K562 (cell line): ENCODE measurements at regions not wholly inside any gene's neighbourhood (a gene's known extent, or its start where the extent isn't known, plus 50 kb on each side); places are given as distances from the start of the nearest gene placed in this dataset.
A peak's percentile ranks its signal among the peaks of the same experiment; 100 is the strongest.

Experiments used
- AFF1 ChIP-seq, 2 experiments: fragments of 450-650 bp; IDR thresholded peaks; 2 replicates each; pipeline ENCODE4 v1.6.1; 2018; ENCODE audit warnings: mild to moderate bottlenecking in 2 of 2, low read depth in 1 of 2; ENCODE audit not compliant: partially characterized antibody in 2 of 2
- BCOR ChIP-seq: fragments of 450-650 bp; IDR thresholded peaks from 2 replicates; pipeline ENCODE4 v1.6.1; 2016
- CREBBP ChIP-seq: IDR thresholded peaks from one replicate; pipeline ENCODE4 v1.6.1; 2012; ENCODE audit warnings: low read depth, mild to moderate bottlenecking, control low read depth, inconsistent platforms, low read length
- EGR1 ChIP-seq: fragments of 450-650 bp; conservative IDR thresholded peaks from 2 replicates; pipeline ENCODE4 v1.6.1; 2017; ENCODE audit warnings: mild to moderate bottlenecking
- EP400 ChIP-seq: fragments of 450-650 bp; IDR thresholded peaks from 2 replicates; pipeline ENCODE4 v1.6.1; 2017; ENCODE audit warnings: antibody characterized with exemption, mild to moderate bottlenecking, moderate library complexity
- ESRRB ChIP-seq: fragments of 250-450 bp; sonication (Bioruptor Pico); IDR thresholded peaks from 2 replicates; pipeline ENCODE4 v1.5.0; 2020; ENCODE audit warnings: mild to moderate bottlenecking, moderate library complexity, borderline replicate concordance
- EZH2 ChIP-seq: IDR thresholded peaks from 2 replicates; pipeline ENCODE4 v1.6.1; 2012; ENCODE audit warnings: low read depth, mild to moderate bottlenecking, inconsistent platforms, low read length, borderline replicate concordance
- FOXA1 ChIP-seq: fragments of 450-650 bp; IDR thresholded peaks from 2 replicates; pipeline ENCODE4 v1.6.1; 2016; ENCODE audit warnings: mild to moderate bottlenecking, borderline replicate concordance
- NCOR1 ChIP-seq: fragments of 450-650 bp; IDR thresholded peaks from 2 replicates; pipeline ENCODE4 v1.6.1; 2016; ENCODE audit warnings: mild to moderate bottlenecking, moderate library complexity
- PCBP2 ChIP-seq: fragments of 200-400 bp; formaldehyde crosslinking; IDR thresholded peaks from 2 replicates; pipeline ENCODE4 v1.6.1; 2018; ENCODE audit warnings: low read length, low read depth, mild to moderate bottlenecking, moderate library complexity; ENCODE audit not compliant: poor library complexity, severe bottlenecking
- POLR2G ChIP-seq: fragments of 200-400 bp; formaldehyde crosslinking; IDR thresholded peaks from 2 replicates; pipeline ENCODE4 v1.6.1; 2017; ENCODE audit warnings: low read depth, mild to moderate bottlenecking, antibody characterized with exemption, low read length, moderate library complexity
- POLR3G ChIP-seq: IDR thresholded peaks from 2 replicates; pipeline ENCODE4 v1.6.1; 2011; ENCODE audit not compliant: insufficient read length, insufficient replicate concordance; ENCODE audit errors: extremely low read depth
- SAFB ChIP-seq: fragments of 200-400 bp; formaldehyde crosslinking; IDR thresholded peaks from 2 replicates; pipeline ENCODE4 v1.6.1; 2017; ENCODE audit warnings: low read depth, low read length, borderline replicate concordance
- SP1 ChIP-seq: sonication (generic); formaldehyde crosslinking; IDR thresholded peaks from 2 replicates; pipeline ENCODE4 v1.8.1; 2022; ENCODE audit warnings: mild to moderate bottlenecking, missing genetic modification reagents
- SUPT5H ChIP-seq: fragments of 450-650 bp; IDR thresholded peaks from 2 replicates; pipeline ENCODE4 v1.6.1; 2016
- TCF3 ChIP-seq: sonication (generic); formaldehyde crosslinking; IDR thresholded peaks from 2 replicates; pipeline ENCODE4 v1.4.0; 2020; ENCODE audit warnings: mild to moderate bottlenecking, missing genetic modification reagents
- THAP7 ChIP-seq: fragments of 250-450 bp; sonication (Bioruptor Pico); IDR thresholded peaks from 2 replicates; pipeline ENCODE4 v1.5.0; 2021
- ZBTB43 ChIP-seq: sonication (generic); formaldehyde crosslinking; IDR thresholded peaks from 2 replicates; pipeline ENCODE4 v1.8.0; 2023; ENCODE audit warnings: mild to moderate bottlenecking, missing genetic modification reagents
- ZNF217 ChIP-seq: sonication (generic); formaldehyde crosslinking; IDR thresholded peaks from 2 replicates; pipeline ENCODE4 v1.8.0; 2022; ENCODE audit warnings: mild to moderate bottlenecking, missing genetic modification reagents
- ZNF347 ChIP-seq: fragments of 450-650 bp; formaldehyde crosslinking; IDR thresholded peaks from 2 replicates; pipeline ENCODE4 v1.4.0; 2020; ENCODE audit warnings: low read depth, mild to moderate bottlenecking, moderate library complexity
- ZNF398 ChIP-seq: fragments of 250-450 bp; sonication (Bioruptor Pico); IDR thresholded peaks from 2 replicates; pipeline ENCODE4 v1.8.0; 2021; ENCODE audit warnings: moderate library complexity, mild to moderate bottlenecking, inconsistent platforms
- ZNF408 ChIP-seq: fragments of 250-450 bp; sonication (Bioruptor Pico); IDR thresholded peaks from 2 replicates; pipeline ENCODE4 v1.4.0; 2020; ENCODE audit warnings: low read depth, mild to moderate bottlenecking, moderate library complexity

GRCh38 chr12:46661110-46661845 lies 164.5 kb downstream of the SLC38A4 start (continued):
- TF ChIP-seq ZNF347 (no peak), ZNF408 (CRISPR knock-in tag) (no peak), AFF1 (IDR thresholded peaks at IDR 0.05; ENCODE audit: low read depth in 1 of 2, partially characterized antibody in 2 of 2) (no peak), FOXA1 (no peak), NCOR1 (no peak), POLR3G (no peak), THAP7 (CRISPR knock-in tag) (no peak), POLR2G (no peak), EZH2 (no peak), PCBP2 (no peak), SUPT5H (no peak), TCF3 (CRISPR knock-in tag) (no peak), ZBTB43 (CRISPR knock-in tag) (no peak), ESRRB (CRISPR knock-in tag) (no peak), EP400 (peak; percentile 24; the same call in 1 of the 2 replicates), ZNF217 (no peak), SP1 (no peak), SAFB (no peak), EGR1 (no peak), BCOR (no peak), CREBBP (no peak), ZNF398 (no peak)
